ENCODE measurements at regions not wholly inside any gene's neighbourhood (a gene's known extent, or its start where the extent isn't known, plus 50 kb on each side); places are given as distances from the start of the nearest gene placed in this dataset.

DNA sequence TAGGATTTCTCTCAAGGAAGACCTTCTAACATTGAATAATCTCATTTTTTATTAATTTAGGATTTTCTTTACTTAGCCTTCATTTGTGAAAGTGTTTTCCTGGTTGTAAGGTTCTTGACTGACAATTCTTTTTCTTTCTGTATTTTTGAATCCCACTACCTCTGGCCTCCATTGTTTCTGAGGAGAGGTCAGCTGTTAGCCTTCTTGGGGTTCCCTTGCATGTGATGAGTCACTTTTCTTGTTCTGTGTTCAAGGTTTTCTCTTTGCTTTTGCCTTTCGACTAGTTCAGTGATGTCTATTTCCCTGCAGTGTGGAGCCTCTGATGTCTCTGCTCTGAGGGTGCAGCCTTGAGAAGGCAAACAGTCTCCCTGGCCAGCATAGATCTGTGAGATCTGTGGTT is 304.1 kb upstream of the ZNF32 start:
- TF ChIP-seq POLR2A (IDR thresholded peaks at IDR 0.05; ENCODE audit: low read depth, low read length) = no peak
- TF ChIP-seq POLR2AphosphoS5 (IDR thresholded peaks at IDR 0.05; ENCODE audit: low read depth, low read length) = no peak
- no peak for TF ChIP-seq TAF1 (IDR thresholded peaks at IDR 0.05; ENCODE audit: borderline replicate concordance, low read depth, low read length)

All from GM12892 (cell line).